Bronchial epithelial cell (primary cell): ENCODE measurements at regions not wholly inside any gene's neighbourhood (a gene's known extent, or its start where the extent isn't known, plus 50 kb on each side); places are given as distances from the start of the nearest gene placed in this dataset.

Source experiments
- DNase-seq: peaks from one replicate; pipeline ENCODE4 v3.0.0-alpha.2; 2010; ENCODE audit warnings: low read depth
- FAIRE-seq: peaks from 2 replicates; lab custom pipeline; 2011; peaks lifted over from hg19 to GRCh38; lab: Jason Lieb, UNC
- H3K27me3 ChIP-seq: 2 replicates; pipeline ENCODE4 v1.5.1; 2011; ENCODE audit warnings: low read length; ENCODE audit not compliant: control insufficient read depth, insufficient read depth
- H3K36me3 ChIP-seq: 2 replicates; pipeline ENCODE4 v1.5.1; 2011; ENCODE audit warnings: low read length; ENCODE audit not compliant: control insufficient read depth, insufficient read depth
- H3K4me3 ChIP-seq: 2 replicates; pipeline ENCODE4 v1.5.1; 2011; ENCODE audit warnings: mild to moderate bottlenecking, low read depth, low read length, control low read depth
- TF ChIP-seq, protein P1 (sequence below): IDR thresholded peaks from 2 replicates; pipeline ENCODE4 v1.5.1; 2011; ENCODE audit warnings: mild to moderate bottlenecking, moderate library complexity, low read length, control low read depth, inconsistent platforms; ENCODE audit not compliant: insufficient read depth, severe bottlenecking

- DNase-seq: no peak
- Histone ChIP-seq H3K36me3 (no peaks in the 10 kb centered on the region), H3K27me3 (no peaks in the 10 kb centered on the region), H3K4me3 (no peak overlapping the region)
- TF ChIP-seq, protein P1, sequence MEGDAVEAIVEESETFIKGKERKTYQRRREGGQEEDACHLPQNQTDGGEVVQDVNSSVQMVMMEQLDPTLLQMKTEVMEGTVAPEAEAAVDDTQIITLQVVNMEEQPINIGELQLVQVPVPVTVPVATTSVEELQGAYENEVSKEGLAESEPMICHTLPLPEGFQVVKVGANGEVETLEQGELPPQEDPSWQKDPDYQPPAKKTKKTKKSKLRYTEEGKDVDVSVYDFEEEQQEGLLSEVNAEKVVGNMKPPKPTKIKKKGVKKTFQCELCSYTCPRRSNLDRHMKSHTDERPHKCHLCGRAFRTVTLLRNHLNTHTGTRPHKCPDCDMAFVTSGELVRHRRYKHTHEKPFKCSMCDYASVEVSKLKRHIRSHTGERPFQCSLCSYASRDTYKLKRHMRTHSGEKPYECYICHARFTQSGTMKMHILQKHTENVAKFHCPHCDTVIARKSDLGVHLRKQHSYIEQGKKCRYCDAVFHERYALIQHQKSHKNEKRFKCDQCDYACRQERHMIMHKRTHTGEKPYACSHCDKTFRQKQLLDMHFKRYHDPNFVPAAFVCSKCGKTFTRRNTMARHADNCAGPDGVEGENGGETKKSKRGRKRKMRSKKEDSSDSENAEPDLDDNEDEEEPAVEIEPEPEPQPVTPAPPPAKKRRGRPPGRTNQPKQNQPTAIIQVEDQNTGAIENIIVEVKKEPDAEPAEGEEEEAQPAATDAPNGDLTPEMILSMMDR: no peak
- peak; percentile 23 for FAIRE-seq
Measured at GRCh38 chr9:16033921-16034691, 481.3 kb downstream of the CCDC171 start.

DNA sequence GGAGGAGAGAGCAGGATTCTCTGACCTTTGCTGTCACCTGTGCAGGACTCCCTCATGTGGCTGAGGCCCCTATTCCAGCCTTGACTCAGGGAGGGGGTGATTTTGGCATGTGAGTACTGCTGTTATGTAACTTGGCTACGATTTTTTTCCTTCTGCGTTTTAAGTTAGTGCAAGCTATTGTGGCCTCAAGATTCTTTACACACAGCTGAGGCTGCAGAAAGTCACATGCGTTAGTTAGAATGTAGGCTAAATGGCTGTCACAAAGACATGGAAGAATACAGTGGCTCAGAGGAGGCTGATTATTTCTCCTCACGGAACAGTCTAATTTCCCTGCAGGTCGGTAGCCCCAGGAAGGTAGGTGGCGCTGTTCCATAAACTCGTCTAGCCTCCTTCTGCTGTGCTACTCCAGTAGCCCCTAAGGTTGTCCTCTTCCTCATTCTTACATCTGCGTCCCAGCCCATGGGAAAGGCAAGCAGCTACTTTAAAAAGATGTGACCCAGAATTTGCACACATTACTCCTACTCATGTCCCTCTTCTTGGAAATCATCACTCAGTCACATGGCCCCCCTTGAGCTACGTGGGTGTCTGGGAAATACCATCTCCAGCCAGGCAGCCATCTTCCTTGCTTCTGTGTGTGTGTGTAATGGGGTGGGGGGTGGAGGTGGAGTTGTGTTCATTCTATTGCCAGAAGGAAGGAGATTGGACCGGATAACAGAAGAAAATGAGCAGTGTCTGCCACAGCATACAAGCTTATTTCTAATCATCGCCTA lies 486.6 kb downstream of the CCDC171 start:
- Histone ChIP-seq H3K4me3 (no peak overlapping the region), H3K36me3 (no peaks in the 10 kb centered on the region), H3K27me3 (no peaks in the 10 kb centered on the region)
- TF ChIP-seq, protein P1: peak; percentile 48
- no peak for DNase-seq
- FAIRE-seq: no peak

GRCh38 chr9:16039988-16040761 lies 487.3 kb downstream of the CCDC171 start:
- no peaks in the 10 kb centered on the region for H3K36me3 ChIP-seq
- no peak overlapping the region for H3K4me3 ChIP-seq
- TF ChIP-seq, protein P1: no peak
- no peaks in the 10 kb centered on the region for H3K27me3 ChIP-seq
- no peak for FAIRE-seq
- no peak for DNase-seq

DNA sequence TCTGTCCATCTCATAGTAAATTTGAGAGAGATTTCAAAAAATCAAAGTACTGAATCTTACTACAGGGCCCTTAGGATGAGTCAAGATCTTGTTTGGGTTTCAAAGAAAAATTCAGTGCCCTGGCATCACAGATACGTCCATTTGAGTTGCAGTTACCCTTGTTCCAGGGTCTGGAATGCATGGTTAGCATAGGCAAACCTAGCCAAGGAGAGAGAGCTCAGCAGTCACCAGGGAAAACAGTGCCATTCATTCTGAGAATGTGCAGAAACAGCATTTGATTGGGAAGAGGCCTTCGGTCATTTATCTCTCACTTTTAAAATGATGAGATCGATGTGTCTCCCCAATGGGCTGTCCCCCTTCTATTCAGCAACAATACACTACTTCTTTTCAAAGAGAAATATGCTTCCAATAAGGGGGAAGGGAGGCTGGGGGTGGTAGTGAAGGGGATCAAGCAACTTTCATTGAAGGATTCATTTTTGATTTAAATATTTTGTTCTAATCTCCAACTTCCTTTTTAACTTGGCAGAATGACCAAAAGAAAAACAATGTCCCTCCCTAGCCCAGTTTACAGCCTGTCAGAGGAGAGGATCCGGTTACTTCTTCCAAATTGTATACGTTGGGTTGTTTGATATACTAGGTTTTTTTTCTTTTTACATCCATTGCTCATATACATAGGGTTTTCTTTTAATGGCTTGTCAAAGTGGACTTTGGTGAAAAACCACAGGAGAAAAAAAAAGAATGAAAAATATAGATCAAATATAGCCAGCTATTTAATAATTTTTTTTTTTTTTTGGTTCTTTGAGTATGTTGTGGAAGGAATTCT lies 491.1 kb downstream of the CCDC171 start:
- FAIRE-seq: no peak
- TF ChIP-seq, protein P1: no peak
- no peak overlapping the region for H3K4me3 ChIP-seq
- no peaks in the 10 kb centered on the region for H3K36me3 ChIP-seq
- no peak for DNase-seq
- H3K27me3 ChIP-seq: no peaks in the 10 kb centered on the region

DNA sequence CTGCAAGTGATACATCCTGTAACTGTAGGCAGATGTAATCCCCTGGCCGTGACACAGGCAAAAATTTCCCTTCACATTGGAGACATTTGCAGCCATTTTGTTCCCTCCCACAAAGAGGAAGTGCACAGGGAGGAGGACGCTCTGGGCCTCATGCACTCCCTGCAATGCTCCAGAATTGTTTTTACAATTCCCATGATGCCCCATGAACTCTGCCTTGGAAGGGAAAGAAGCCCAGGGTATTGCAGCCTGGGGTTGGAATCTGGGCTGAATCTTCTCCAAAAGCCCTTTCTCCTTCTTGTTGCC lies 491.7 kb downstream of the CCDC171 start:
- no peak for DNase-seq
- no peak for FAIRE-seq
- Histone ChIP-seq H3K36me3 (no peaks in the 10 kb centered on the region), H3K27me3 (no peaks in the 10 kb centered on the region), H3K4me3 (no peak overlapping the region)
- TF ChIP-seq, protein P1: no peak
